ENCODE measurements at regions not wholly inside any gene's neighbourhood (a gene's known extent, or its start where the extent isn't known, plus 50 kb on each side); places are given as distances from the start of the nearest gene placed in this dataset.

- TF ChIP-seq GABPA (IDR thresholded peaks at IDR 0.05; ENCODE audit: low read depth) (no peak), REST (IDR thresholded peaks at IDR 0.05; ENCODE audit: insufficient replicate concordance, low read depth) (no peak), POLR2AphosphoS5 (IDR thresholded peaks at IDR 0.05; ENCODE audit: low read depth) (no peak), SPI1 (IDR thresholded peaks at IDR 0.05; ENCODE audit: borderline replicate concordance, low read depth) (no peak), CTCF (IDR thresholded peaks at IDR 0.05; ENCODE audit: insufficient read depth, low read length) (no peak)
Measured at GRCh38 chr5:93156566-93156965, 424.5 kb downstream of the NR2F1-AS1 start.

GRCh38 chr5:93154535-93154934 lies 426.5 kb downstream of the NR2F1-AS1 start:
- DNase-seq (ENCODE audit: low read depth in 1 of 2, low spot score in 1 of 2), result no peak
- Histone ChIP-seq H3K27me3 (ENCODE audit: insufficient read depth, poor library complexity, severe bottlenecking) (no peaks in the 10 kb centered on the region), H3K27ac (replicated peaks) (no peak overlapping the region), H3K4me3 (replicated peaks; ENCODE audit: insufficient read depth, low read length) (no peak overlapping the region)
- no peak for TF ChIP-seq GABPA (IDR thresholded peaks at IDR 0.05; ENCODE audit: low read depth)
- no peak for TF ChIP-seq CTCF (IDR thresholded peaks at IDR 0.05; ENCODE audit: insufficient read depth, low read length)
- TF ChIP-seq SPI1 (IDR thresholded peaks at IDR 0.05; ENCODE audit: borderline replicate concordance, low read depth), result no peak
- TF ChIP-seq POLR2AphosphoS5 (IDR thresholded peaks at IDR 0.05; ENCODE audit: low read depth), result no peak
- no peak for TF ChIP-seq REST (IDR thresholded peaks at IDR 0.05; ENCODE audit: insufficient replicate concordance, low read depth)

More at GRCh38 chr5:93156566-93156965, 424.5 kb downstream of the NR2F1-AS1 start:
- Histone ChIP-seq H3K27me3 (ENCODE audit: insufficient read depth, poor library complexity, severe bottlenecking) (no peaks in the 10 kb centered on the region), H3K27ac (replicated peaks) (no peak overlapping the region), H3K4me3 (replicated peaks; ENCODE audit: insufficient read depth, low read length) (no peak overlapping the region)
- no peak for DNase-seq (ENCODE audit: low read depth in 1 of 2, low spot score in 1 of 2)

- Histone ChIP-seq H3K4me3 (replicated peaks; ENCODE audit: insufficient read depth, low read length) (no peak overlapping the region), H3K27me3 (ENCODE audit: insufficient read depth, poor library complexity, severe bottlenecking) (no peaks in the 10 kb centered on the region), H3K27ac (replicated peaks) (no peak overlapping the region)
- TF ChIP-seq POLR2AphosphoS5 (IDR thresholded peaks at IDR 0.05; ENCODE audit: low read depth) (no peak), REST (IDR thresholded peaks at IDR 0.05; ENCODE audit: insufficient replicate concordance, low read depth) (no peak), GABPA (IDR thresholded peaks at IDR 0.05; ENCODE audit: low read depth) (no peak), CTCF (IDR thresholded peaks at IDR 0.05; ENCODE audit: insufficient read depth, low read length) (no peak), SPI1 (IDR thresholded peaks at IDR 0.05; ENCODE audit: borderline replicate concordance, low read depth) (no peak)
- no peak for DNase-seq (ENCODE audit: low read depth in 1 of 2, low spot score in 1 of 2)
Measured at GRCh38 chr5:93153461-93153860, 427.6 kb downstream of the NR2F1-AS1 start.

Data from HL-60 (cell line).